Activated CD8-positive, alpha-beta memory T cell treated with anti-CD3 and anti-CD28 coated beads, Interleukin-2, amount 50 U/mL, for 24 hours (primary cell): ENCODE measurements at regions not wholly inside any gene's neighbourhood (a gene's known extent, or its start where the extent isn't known, plus 50 kb on each side); places are given as distances from the start of the nearest gene placed in this dataset.

Source experiments
- DNase-seq: peaks from one replicate; pipeline ENCODE4 v3.0.0-alpha.2; 2020; ENCODE audit errors: extremely low read depth

GRCh38 chr9:119500072-119500771, 131.0 kb upstream of the BRINP1 start:
- no peak for DNase-seq

- no peak for DNase-seq
Measured at GRCh38 chr9:119487118-119487827, 118.0 kb upstream of the BRINP1 start.

- DNase-seq, result no peak
Measured at GRCh38 chr9:119483153-119483552, 113.9 kb upstream of the BRINP1 start.

- no peak for DNase-seq
Measured at GRCh38 chr9:119477197-119477596, 108.0 kb upstream of the BRINP1 start.

GRCh38 chr9:119458068-119458467, 88.8 kb upstream of the BRINP1 start:
- DNase-seq, result no peak

- no peak for DNase-seq
Measured at GRCh38 chr9:119453980-119454379, 84.7 kb upstream of the BRINP1 start.

GRCh38 chr9:119453490-119453911, 84.3 kb upstream of the BRINP1 start:
- no peak for DNase-seq

- no peak for DNase-seq
Measured at GRCh38 chr9:119451426-119451825, 82.2 kb upstream of the BRINP1 start.

- DNase-seq, result no peak
Measured at GRCh38 chr9:119443179-119443578, 73.9 kb upstream of the BRINP1 start.

GRCh38 chr9:119441832-119442231, 72.6 kb upstream of the BRINP1 start:
- no peak for DNase-seq

GRCh38 chr9:119441338-119441737, 72.1 kb upstream of the BRINP1 start:
- no peak for DNase-seq

- no peak for DNase-seq
Measured at GRCh38 chr9:119436261-119436660, 67.0 kb upstream of the BRINP1 start.

- DNase-seq, result no peak
Measured at GRCh38 chr9:119435076-119435475, 65.8 kb upstream of the BRINP1 start.

GRCh38 chr9:119432428-119432827, 63.2 kb upstream of the BRINP1 start:
- DNase-seq, result no peak

- DNase-seq, result no peak
Measured at GRCh38 chr9:119429302-119429701, 60.1 kb upstream of the BRINP1 start.

GRCh38 chr9:119420231-119420630, 51.0 kb upstream of the BRINP1 start:
- DNase-seq, result no peak
